ENCODE measurements at regions not wholly inside any gene's neighbourhood (a gene's known extent, or its start where the extent isn't known, plus 50 kb on each side); places are given as distances from the start of the nearest gene placed in this dataset.

DNA sequence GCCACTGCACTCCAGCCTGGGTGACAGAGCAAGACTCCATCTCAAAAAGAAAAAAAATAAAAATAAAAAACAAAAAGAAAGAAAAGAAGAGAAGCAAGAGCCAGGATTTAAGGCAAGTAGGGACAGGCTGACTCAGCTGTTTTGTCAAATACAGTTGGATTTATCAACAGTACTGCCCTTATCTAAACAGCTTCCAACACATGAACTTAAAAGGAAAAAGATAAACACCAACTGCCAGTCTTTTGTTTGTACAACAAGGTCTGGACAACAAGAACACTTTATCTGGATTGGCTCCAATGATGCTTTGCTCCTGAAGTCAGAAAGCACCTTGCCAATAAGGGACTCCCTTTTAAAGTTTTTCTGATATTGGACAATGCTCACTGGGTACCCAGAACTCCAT is 886.0 kb downstream of the ADGRL2 start:
- Histone ChIP-seq H3K36me3 (ENCODE audit: control insufficient read depth in 2 of 3, insufficient read depth in 3 of 3, low read length in 3 of 3) (no peaks in the 10 kb centered on the region), H3K27me3 (ENCODE audit: control insufficient read depth in 2 of 2, insufficient read depth in 2 of 2, low read length in 2 of 2) (no peaks in the 10 kb centered on the region), H3K4me1 (ENCODE audit: control insufficient read depth in 2 of 2, insufficient read depth in 2 of 2, low read length in 2 of 2) (no peaks in the 10 kb centered on the region), H3K9me3 (ENCODE audit: control insufficient read depth in 2 of 3, low read length in 3 of 3) (no peaks in the 10 kb centered on the region), H3K4me3 (ENCODE audit: low read length) (no peak overlapping the region), H3K27ac (ENCODE audit: low read depth, low read length) (no peak overlapping the region)
- Mint-ChIP-seq H3K4me3 (no peak overlapping the region), H3K27me3 (no peaks in the 10 kb centered on the region), H3K4me1 (no peaks in the 10 kb centered on the region), H3K27ac (no peak overlapping the region), H3K36me3 (peaks cover 0 to 4% (median 0%) of the 10 kb centered on the region in 5 donors), H3K9me3 (peaks cover 0 to 22% (median 8%) of the 10 kb centered on the region in 11 donors)
- ATAC-seq (no peak), DNase-seq (no peak)
- ChIA-PET POLR2A (no interaction called here), CTCF (no interaction called here)
- intact Hi-C loops (cut with micrococcal nuclease) = no loop called here

DNA sequence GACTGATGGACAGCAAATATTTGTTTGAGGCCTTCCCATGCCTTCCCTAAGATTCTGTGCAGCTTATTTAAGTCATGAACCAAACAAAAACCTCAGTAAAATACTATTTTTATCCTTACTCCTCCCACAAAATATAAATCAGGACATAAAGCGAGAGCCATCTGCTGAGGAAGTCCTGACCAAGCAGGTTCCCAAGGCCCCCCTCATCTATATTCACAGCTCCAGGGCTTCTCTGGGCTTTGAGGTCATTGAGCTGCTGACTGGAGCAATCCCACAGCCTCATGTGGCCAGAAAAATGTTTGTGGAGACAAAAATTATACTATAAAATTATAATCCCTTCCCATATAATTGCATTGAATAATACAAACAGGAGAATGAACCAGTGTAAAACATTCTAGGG is 846.2 kb downstream of the ADGRL2 start:
- no peak overlapping the region for H3K27ac Mint-ChIP-seq
- H3K27me3 Mint-ChIP-seq = peaks cover 0 to 11% (median 0%) of the 10 kb centered on the region in 5 donors
- CTCF ChIA-PET = no interaction called here
- Histone ChIP-seq H3K27ac (ENCODE audit: low read depth, low read length) (no peak overlapping the region), H3K36me3 (ENCODE audit: control insufficient read depth in 2 of 3, insufficient read depth in 3 of 3, low read length in 3 of 3) (no peaks in the 10 kb centered on the region), H3K4me1 (ENCODE audit: control insufficient read depth in 2 of 2, insufficient read depth in 2 of 2, low read length in 2 of 2) (no peaks in the 10 kb centered on the region), H3K27me3 (ENCODE audit: control insufficient read depth in 2 of 2, insufficient read depth in 2 of 2, low read length in 2 of 2) (no peaks in the 10 kb centered on the region), H3K9me3 (ENCODE audit: control insufficient read depth in 2 of 3, low read length in 3 of 3) (no peaks in the 10 kb centered on the region), H3K4me3 (ENCODE audit: low read length) (no peak overlapping the region)
- H3K36me3 Mint-ChIP-seq = no peaks in the 10 kb centered on the region
- intact Hi-C loops (cut with micrococcal nuclease) = no loop called here
- no peaks in the 10 kb centered on the region for H3K4me1 Mint-ChIP-seq
- H3K4me3 Mint-ChIP-seq = no peak overlapping the region
- DNase-seq (no peak), ATAC-seq (no peak)
- H3K9me3 Mint-ChIP-seq = peaks cover 0 to 2% (median 0%) of the 10 kb centered on the region in 11 donors
- POLR2A ChIA-PET = no interaction called here

DNA sequence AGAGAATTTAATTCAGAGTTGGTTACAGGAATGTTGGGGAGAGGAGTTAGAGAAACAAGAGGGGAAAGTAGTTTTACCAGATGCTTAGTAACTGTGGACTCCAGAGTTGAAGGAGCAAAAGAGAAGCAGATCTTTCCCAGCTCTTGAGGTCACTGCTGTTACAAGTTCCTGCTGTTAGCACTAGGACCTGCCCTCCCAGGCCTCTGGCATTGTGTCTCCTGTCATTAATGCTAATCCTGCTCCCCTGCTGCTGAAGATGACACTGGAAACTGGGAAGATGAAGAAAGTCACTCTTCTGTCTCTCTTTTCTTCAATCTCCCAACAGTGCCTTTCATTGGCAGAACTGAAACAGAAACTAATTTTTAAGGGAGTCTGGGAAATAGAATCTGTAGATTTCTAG is 845.6 kb downstream of the ADGRL2 start:
- ATAC-seq (no peak), DNase-seq (no peak)
- no peaks in the 10 kb centered on the region for H3K36me3 Mint-ChIP-seq
- Histone ChIP-seq H3K4me1 (ENCODE audit: control insufficient read depth in 2 of 2, insufficient read depth in 2 of 2, low read length in 2 of 2) (no peaks in the 10 kb centered on the region), H3K36me3 (ENCODE audit: control insufficient read depth in 2 of 3, insufficient read depth in 3 of 3, low read length in 3 of 3) (no peaks in the 10 kb centered on the region), H3K27ac (ENCODE audit: low read depth, low read length) (no peak overlapping the region), H3K4me3 (ENCODE audit: low read length) (no peak overlapping the region), H3K27me3 (ENCODE audit: control insufficient read depth in 2 of 2, insufficient read depth in 2 of 2, low read length in 2 of 2) (no peaks in the 10 kb centered on the region), H3K9me3 (ENCODE audit: control insufficient read depth in 2 of 3, low read length in 3 of 3) (no peaks in the 10 kb centered on the region)
- H3K9me3 Mint-ChIP-seq = peaks cover 0 to 2% (median 0%) of the 10 kb centered on the region in 11 donors
- intact Hi-C loops (cut with micrococcal nuclease) = no loop called here
- H3K4me1 Mint-ChIP-seq = no peaks in the 10 kb centered on the region
- ChIA-PET CTCF (no interaction called here), POLR2A (no interaction called here)
- H3K4me3 Mint-ChIP-seq = no peak overlapping the region
- H3K27me3 Mint-ChIP-seq = peaks cover 0 to 11% (median 0%) of the 10 kb centered on the region in 5 donors
- H3K27ac Mint-ChIP-seq = peak overlapping the region in 1 of 9 donors; percentile 43

DNA sequence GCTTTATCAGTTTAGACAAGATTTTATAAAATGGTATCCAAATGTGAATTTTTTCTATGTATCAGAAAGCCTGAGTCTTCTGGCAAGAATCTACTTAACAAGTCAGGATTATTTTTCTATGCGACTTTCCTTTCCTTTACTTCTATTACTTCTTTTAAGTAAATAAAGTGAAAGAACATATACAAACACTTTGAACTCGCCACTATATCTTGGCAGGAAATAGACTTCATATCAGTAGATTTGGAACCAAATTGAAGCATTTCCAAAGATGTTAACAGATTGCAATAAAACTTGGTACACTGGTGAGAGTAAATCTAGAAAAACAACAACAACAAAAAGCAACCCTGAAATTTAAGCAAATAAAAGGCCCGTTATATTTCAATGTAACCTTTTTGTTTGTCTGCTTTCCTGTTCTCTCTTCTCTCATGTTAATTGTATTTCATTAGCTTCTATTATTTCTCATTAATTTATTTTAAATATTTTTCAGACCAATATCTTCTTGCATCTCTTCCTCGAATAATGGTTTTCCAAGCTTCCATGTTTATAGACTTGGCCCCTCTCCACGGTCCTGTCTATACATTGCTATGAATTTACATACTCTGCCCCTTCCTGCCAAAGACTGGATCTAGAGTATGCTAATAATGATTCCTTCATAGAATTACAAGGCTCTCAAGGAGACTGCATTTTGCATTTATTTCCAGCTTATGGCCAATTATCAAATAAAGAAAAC is 843.6 kb downstream of the ADGRL2 start:
- CTCF ChIA-PET = no interaction called here
- POLR2A ChIA-PET = no interaction called here

DNA sequence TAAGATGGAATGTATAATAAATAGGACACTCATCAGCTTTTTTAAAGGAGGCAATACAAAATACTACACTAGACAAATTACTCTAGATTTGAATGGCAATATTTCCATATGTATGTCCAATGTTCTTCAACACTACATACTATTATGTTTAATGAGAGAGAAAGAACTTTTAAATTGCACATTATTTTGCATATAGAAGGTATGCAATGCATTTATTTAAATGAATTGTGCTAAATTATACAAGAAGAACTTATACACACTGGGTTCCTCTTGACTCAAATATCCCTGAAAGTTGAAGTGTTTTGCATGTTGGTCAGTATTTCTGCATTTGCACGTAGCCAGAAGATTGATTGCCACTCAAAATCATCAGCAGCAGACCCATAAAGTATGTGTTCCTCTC is 839.6 kb downstream of the ADGRL2 start:
- Histone ChIP-seq H3K9me3 (ENCODE audit: control insufficient read depth in 2 of 3, low read length in 3 of 3) (no peaks in the 10 kb centered on the region), H3K27me3 (ENCODE audit: control insufficient read depth in 2 of 2, insufficient read depth in 2 of 2, low read length in 2 of 2) (no peaks in the 10 kb centered on the region), H3K4me3 (ENCODE audit: low read length) (no peak overlapping the region), H3K36me3 (ENCODE audit: control insufficient read depth in 2 of 3, insufficient read depth in 3 of 3, low read length in 3 of 3) (no peaks in the 10 kb centered on the region), H3K27ac (ENCODE audit: low read depth, low read length) (no peak overlapping the region), H3K4me1 (ENCODE audit: control insufficient read depth in 2 of 2, insufficient read depth in 2 of 2, low read length in 2 of 2) (no peaks in the 10 kb centered on the region)
- H3K27me3 Mint-ChIP-seq = no peaks in the 10 kb centered on the region
- POLR2A ChIA-PET = no interaction called here
- no peaks in the 10 kb centered on the region for H3K4me1 Mint-ChIP-seq
- intact Hi-C loops (cut with micrococcal nuclease) = no loop called here
- CTCF ChIA-PET = no interaction called here
- no peaks in the 10 kb centered on the region for H3K36me3 Mint-ChIP-seq
- peaks cover 0 to 2% (median 0%) of the 10 kb centered on the region in 11 donors for H3K9me3 Mint-ChIP-seq
- no peak overlapping the region for H3K4me3 Mint-ChIP-seq
- no peak overlapping the region for H3K27ac Mint-ChIP-seq
- DNase-seq = no peak
- ATAC-seq = no peak

More for the DNA sequence above, 843.6 kb downstream of the ADGRL2 start:
- H3K36me3 ChIP-seq (ENCODE audit: control insufficient read depth in 2 of 3, insufficient read depth in 3 of 3, low read length in 3 of 3) = no peaks in the 10 kb centered on the region
- Mint-ChIP-seq H3K4me1 (no peaks in the 10 kb centered on the region), H3K9me3 (peaks cover 0 to 2% (median 0%) of the 10 kb centered on the region in 11 donors), H3K27me3 (peaks cover 0 to 11% (median 0%) of the 10 kb centered on the region in 5 donors), H3K27ac (no peak overlapping the region), H3K36me3 (no peaks in the 10 kb centered on the region), H3K4me3 (no peak overlapping the region)
- no peaks in the 10 kb centered on the region for H3K27me3 ChIP-seq (ENCODE audit: control insufficient read depth in 2 of 2, insufficient read depth in 2 of 2, low read length in 2 of 2)
- ATAC-seq (no peak), DNase-seq (no peak)
- intact Hi-C loops (cut with micrococcal nuclease) = no loop called here
- H3K9me3 ChIP-seq (ENCODE audit: control insufficient read depth in 2 of 3, low read length in 3 of 3) = no peaks in the 10 kb centered on the region
- no peaks in the 10 kb centered on the region for H3K4me1 ChIP-seq (ENCODE audit: control insufficient read depth in 2 of 2, insufficient read depth in 2 of 2, low read length in 2 of 2)
- H3K4me3 ChIP-seq (ENCODE audit: low read length) = no peak overlapping the region
- no peak overlapping the region for H3K27ac ChIP-seq (ENCODE audit: low read depth, low read length)

DNA sequence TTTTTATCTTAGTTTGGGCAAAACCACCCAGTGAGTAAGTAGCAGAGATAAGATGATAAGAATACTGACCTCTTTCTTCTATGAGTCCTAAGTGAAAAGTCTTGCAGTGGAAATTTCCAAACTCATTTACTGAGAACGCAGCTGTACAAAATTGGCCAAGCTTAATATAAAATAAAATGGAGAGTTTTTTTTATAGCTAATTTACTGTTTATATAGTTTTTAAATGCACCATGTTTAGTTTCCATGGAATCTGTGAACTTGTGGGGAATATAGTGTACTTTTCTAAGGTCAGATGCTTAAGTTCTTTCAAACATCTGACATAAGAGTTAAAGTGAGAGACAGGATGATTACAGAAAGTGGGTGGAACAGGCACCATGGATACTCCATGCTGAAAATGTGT is 833.5 kb downstream of the ADGRL2 start:
- peaks cover 0 to 5% (median 0%) of the 10 kb centered on the region in 11 donors for H3K9me3 Mint-ChIP-seq
- no peaks in the 10 kb centered on the region for H3K36me3 ChIP-seq (ENCODE audit: control insufficient read depth in 2 of 3, insufficient read depth in 3 of 3, low read length in 3 of 3)
- H3K4me3 Mint-ChIP-seq = no peak overlapping the region
- POLR2A ChIA-PET = no interaction called here
- CTCF ChIA-PET = no interaction called here
- H3K4me1 ChIP-seq (ENCODE audit: control insufficient read depth in 2 of 2, insufficient read depth in 2 of 2, low read length in 2 of 2) = no peaks in the 10 kb centered on the region
- no peaks in the 10 kb centered on the region for H3K36me3 Mint-ChIP-seq
- no peak overlapping the region for H3K27ac Mint-ChIP-seq
- no peak overlapping the region for H3K27ac ChIP-seq (ENCODE audit: low read depth, low read length)
- H3K4me1 Mint-ChIP-seq = no peaks in the 10 kb centered on the region
- DNase-seq (no peak), ATAC-seq (no peak)
- H3K27me3 ChIP-seq (ENCODE audit: control insufficient read depth in 2 of 2, insufficient read depth in 2 of 2, low read length in 2 of 2) = no peaks in the 10 kb centered on the region
- no peaks in the 10 kb centered on the region for H3K9me3 ChIP-seq (ENCODE audit: control insufficient read depth in 2 of 3, low read length in 3 of 3)
- no peak overlapping the region for H3K4me3 ChIP-seq (ENCODE audit: low read length)
- H3K27me3 Mint-ChIP-seq = no peaks in the 10 kb centered on the region
- intact Hi-C loops (cut with micrococcal nuclease) = no loop called here

DNA sequence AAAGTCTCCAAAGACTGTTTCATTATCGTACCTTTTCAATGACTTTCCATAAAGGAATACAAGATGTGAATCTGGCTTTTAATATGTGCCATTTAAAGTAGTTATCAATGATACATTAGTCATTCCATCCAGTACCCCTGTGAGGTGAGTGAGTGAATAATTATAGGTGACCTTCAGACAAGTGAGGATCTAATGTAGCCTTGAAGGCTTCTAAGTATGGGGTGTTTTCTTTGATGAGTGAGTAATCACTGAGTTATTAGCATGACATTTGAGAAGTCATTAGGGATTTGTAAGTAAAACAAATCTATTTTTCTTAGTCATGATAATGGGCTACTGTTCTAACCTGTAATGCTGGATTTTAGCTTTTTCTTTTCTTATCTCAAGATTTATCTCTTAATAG is 831.4 kb downstream of the ADGRL2 start:
- no peaks in the 10 kb centered on the region for H3K36me3 ChIP-seq (ENCODE audit: control insufficient read depth in 2 of 3, insufficient read depth in 3 of 3, low read length in 3 of 3)
- no peak for DNase-seq
- no peak overlapping the region for H3K27ac ChIP-seq (ENCODE audit: low read depth, low read length)
- Mint-ChIP-seq H3K4me1 (no peaks in the 10 kb centered on the region), H3K9me3 (peaks cover 0 to 17% (median 0%) of the 10 kb centered on the region in 11 donors), H3K27ac (no peak overlapping the region), H3K4me3 (no peak overlapping the region), H3K36me3 (no peaks in the 10 kb centered on the region), H3K27me3 (no peaks in the 10 kb centered on the region)
- ChIA-PET POLR2A (no interaction called here), CTCF (no interaction called here)
- ATAC-seq = no peak
- intact Hi-C loops (cut with micrococcal nuclease) = no loop called here
- no peak overlapping the region for H3K4me3 ChIP-seq (ENCODE audit: low read length)
- no peaks in the 10 kb centered on the region for H3K27me3 ChIP-seq (ENCODE audit: control insufficient read depth in 2 of 2, insufficient read depth in 2 of 2, low read length in 2 of 2)
- no peaks in the 10 kb centered on the region for H3K4me1 ChIP-seq (ENCODE audit: control insufficient read depth in 2 of 2, insufficient read depth in 2 of 2, low read length in 2 of 2)
- H3K9me3 ChIP-seq (ENCODE audit: control insufficient read depth in 2 of 3, low read length in 3 of 3) = no peaks in the 10 kb centered on the region
